GM18907 (cell line): ENCODE measurements at regions not wholly inside any gene's neighbourhood (a gene's known extent, or its start where the extent isn't known, plus 50 kb on each side); places are given as distances from the start of the nearest gene placed in this dataset.

Source experiments
- ATAC-seq: cut with Tn5 transposase; IDR thresholded peaks from one replicate; pipeline ENCODE4 v1.9.1; 2021; ENCODE audit warnings: mild to moderate bottlenecking, moderate library complexity; ENCODE audit not compliant: unreplicated experiment

GRCh38 chr15:37253877-37254276, 153.5 kb upstream of the MEIS2 start:
- no peak for ATAC-seq

- ATAC-seq = no peak
Observed at GRCh38 chr15:37260255-37260654, 159.9 kb upstream of the MEIS2 start.

GRCh38 chr15:37261685-37262084, 161.3 kb upstream of the MEIS2 start:
- ATAC-seq = no peak

GRCh38 chr15:37262922-37263608, 162.7 kb upstream of the MEIS2 start:
- no peak for ATAC-seq

- no peak for ATAC-seq
Observed at GRCh38 chr15:37289109-37289765, 188.9 kb upstream of the MEIS2 start.

- ATAC-seq = no peak
Observed at GRCh38 chr15:37291920-37292319, 191.6 kb upstream of the MEIS2 start.

GRCh38 chr15:37298271-37298670, 197.9 kb upstream of the MEIS2 start:
- ATAC-seq = no peak

GRCh38 chr15:37339437-37339836, 239.1 kb upstream of the MEIS2 start:
- no peak for ATAC-seq

- ATAC-seq = no peak
Observed at GRCh38 chr15:37339856-37340255, 239.5 kb upstream of the MEIS2 start.

GRCh38 chr15:37340438-37340837, 240.1 kb upstream of the MEIS2 start:
- ATAC-seq = no peak

GRCh38 chr15:37359101-37359892, 258.9 kb upstream of the MEIS2 start:
- ATAC-seq = no peak

- no peak for ATAC-seq
Observed at GRCh38 chr15:37359893-37360290, 259.5 kb upstream of the MEIS2 start.

GRCh38 chr15:37360724-37361123, 260.4 kb upstream of the MEIS2 start:
- no peak for ATAC-seq

GRCh38 chr15:37361621-37362020, 261.3 kb upstream of the MEIS2 start:
- no peak for ATAC-seq

- ATAC-seq = no peak
Observed at GRCh38 chr15:37362414-37362813, 262.1 kb upstream of the MEIS2 start.

- ATAC-seq = no peak
Observed at GRCh38 chr15:37368961-37369360, 268.6 kb upstream of the MEIS2 start.

GRCh38 chr15:37370941-37371340, 270.6 kb upstream of the MEIS2 start:
- no peak for ATAC-seq

- ATAC-seq = no peak
Observed at GRCh38 chr15:37372064-37372463, 271.7 kb upstream of the MEIS2 start.

- ATAC-seq = no peak
Observed at GRCh38 chr15:37375519-37375918, 275.2 kb upstream of the MEIS2 start.

GRCh38 chr15:37377428-37377827, 277.1 kb upstream of the MEIS2 start:
- no peak for ATAC-seq

- no peak for ATAC-seq
Observed at GRCh38 chr15:37394402-37395099, 294.2 kb upstream of the MEIS2 start.
